ENCODE measurements at regions not wholly inside any gene's neighbourhood (a gene's known extent, or its start where the extent isn't known, plus 50 kb on each side); places are given as distances from the start of the nearest gene placed in this dataset.

- TF ChIP-seq ZNF274 (IDR thresholded peaks at IDR 0.05; ENCODE audit: low read depth, low read length) (no peak), SUZ12 (IDR thresholded peaks at IDR 0.05; ENCODE audit: extremely low read depth, insufficient read depth, insufficient read length) (no peak), YY1 (IDR thresholded peaks at IDR 0.05; ENCODE audit: insufficient read depth, insufficient read length) (no peak)
Observed at GRCh38 chr5:64077589-64077988, 88.1 kb upstream of the RNF180 start.

All from NT2/D1 (cell line).